ENCODE measurements at regions not wholly inside any gene's neighbourhood (a gene's known extent, or its start where the extent isn't known, plus 50 kb on each side); places are given as distances from the start of the nearest gene placed in this dataset.

DNA sequence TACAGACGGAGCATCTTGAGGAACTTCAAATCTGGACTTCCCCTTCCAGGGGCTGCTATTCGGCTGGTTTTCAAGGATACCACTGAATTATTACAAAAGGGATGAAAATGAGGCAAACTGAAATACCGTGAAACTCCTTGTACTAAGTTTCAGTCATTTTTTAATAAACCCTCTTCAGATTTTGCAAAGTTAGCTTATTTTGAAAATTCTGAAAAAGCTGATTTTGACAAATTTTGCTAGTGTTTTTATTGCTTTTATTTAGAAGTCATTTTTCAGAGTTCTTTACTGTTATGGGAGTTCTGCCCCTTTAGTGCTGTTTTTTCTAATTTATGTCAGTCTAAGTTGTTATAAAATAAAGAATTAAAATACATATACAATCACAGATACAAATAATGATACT is 390.4 kb upstream of the VRK2 start:
- Histone ChIP-seq H3K4me1 (ENCODE audit: control insufficient read depth in 2 of 2, insufficient read depth in 2 of 2, low read length in 2 of 2) (no peaks in the 10 kb centered on the region), H3K9me3 (ENCODE audit: control insufficient read depth in 2 of 3, low read length in 3 of 3) (no peaks in the 10 kb centered on the region), H3K27me3 (ENCODE audit: control insufficient read depth in 2 of 2, insufficient read depth in 2 of 2, low read length in 2 of 2) (no peaks in the 10 kb centered on the region), H3K4me3 (ENCODE audit: low read length) (no peak overlapping the region), H3K36me3 (ENCODE audit: control insufficient read depth in 2 of 3, insufficient read depth in 3 of 3, low read length in 3 of 3) (no peaks in the 10 kb centered on the region), H3K27ac (ENCODE audit: low read depth, low read length) (no peak overlapping the region)
- intact Hi-C loops (cut with micrococcal nuclease): no loop called here
- Mint-ChIP-seq H3K27ac (no peak overlapping the region), H3K27me3 (no peaks in the 10 kb centered on the region), H3K4me1 (no peaks in the 10 kb centered on the region), H3K36me3 (peaks cover 0 to 4% (median 0%) of the 10 kb centered on the region in 5 donors), H3K4me3 (no peak overlapping the region), H3K9me3 (peaks cover 3 to 30% (median 9%) of the 10 kb centered on the region in 11 donors)
- DNase-seq (no peak), ATAC-seq (no peak)
- ChIA-PET CTCF (no interaction called here), POLR2A (no interaction called here)

DNA sequence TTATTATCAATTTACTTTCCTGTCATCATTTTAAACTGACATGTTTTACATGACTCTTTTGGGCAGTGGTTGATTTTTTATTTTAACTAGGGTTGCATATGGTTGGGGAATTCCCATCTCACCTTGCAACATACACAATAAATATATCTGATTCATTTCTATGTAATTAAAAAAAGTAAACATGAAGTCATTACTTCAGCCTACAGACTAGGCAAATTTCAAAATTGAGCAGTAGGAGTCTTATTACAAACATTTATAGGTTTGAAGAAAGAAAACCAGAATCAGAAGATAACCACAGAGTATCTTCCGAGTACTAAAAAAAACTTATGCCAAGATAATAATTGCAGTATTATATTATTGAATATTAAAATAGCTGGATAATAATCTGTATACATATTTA is 377.0 kb upstream of the VRK2 start:
- CTCF ChIA-PET: no interaction called here
- no peaks in the 10 kb centered on the region for H3K36me3 Mint-ChIP-seq
- Histone ChIP-seq H3K27me3 (ENCODE audit: control insufficient read depth in 2 of 2, insufficient read depth in 2 of 2, low read length in 2 of 2) (no peaks in the 10 kb centered on the region), H3K9me3 (ENCODE audit: control insufficient read depth in 2 of 3, low read length in 3 of 3) (no peaks in the 10 kb centered on the region), H3K4me3 (ENCODE audit: low read length) (no peak overlapping the region), H3K4me1 (ENCODE audit: control insufficient read depth in 2 of 2, insufficient read depth in 2 of 2, low read length in 2 of 2) (no peaks in the 10 kb centered on the region), H3K27ac (ENCODE audit: low read depth, low read length) (no peak overlapping the region), H3K36me3 (ENCODE audit: control insufficient read depth in 2 of 3, insufficient read depth in 3 of 3, low read length in 3 of 3) (no peaks in the 10 kb centered on the region)
- H3K27ac Mint-ChIP-seq: no peak overlapping the region
- DNase-seq: no peak
- no peak overlapping the region for H3K4me3 Mint-ChIP-seq
- peaks cover 0 to 5% (median 0%) of the 10 kb centered on the region in 11 donors for H3K9me3 Mint-ChIP-seq
- intact Hi-C loops (cut with micrococcal nuclease): no loop called here
- ATAC-seq: no peak
- H3K4me1 Mint-ChIP-seq: no peaks in the 10 kb centered on the region
- POLR2A ChIA-PET: no interaction called here
- no peaks in the 10 kb centered on the region for H3K27me3 Mint-ChIP-seq

DNA sequence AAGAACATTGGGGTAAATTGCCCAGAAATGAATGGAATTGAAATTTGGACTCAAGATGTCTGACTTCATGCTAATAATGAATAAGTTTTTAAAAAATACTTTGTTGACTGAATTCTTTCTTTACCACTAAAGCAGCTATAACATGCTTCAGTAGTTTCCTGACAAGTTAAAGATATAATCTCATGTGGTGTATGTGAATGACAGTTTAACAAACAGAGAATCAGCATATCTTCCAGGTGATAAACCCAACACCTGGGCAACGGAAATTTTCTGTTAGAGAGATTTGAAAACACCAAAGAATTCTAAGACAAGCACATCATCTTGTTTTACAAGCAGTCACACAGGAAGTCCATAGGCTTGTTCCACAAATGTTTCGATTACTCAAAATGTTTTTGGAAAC is 372.6 kb upstream of the VRK2 start:
- no peaks in the 10 kb centered on the region for H3K9me3 ChIP-seq (ENCODE audit: control insufficient read depth in 2 of 3, low read length in 3 of 3)
- no peaks in the 10 kb centered on the region for H3K4me1 ChIP-seq (ENCODE audit: control insufficient read depth in 2 of 2, insufficient read depth in 2 of 2, low read length in 2 of 2)
- H3K4me3 Mint-ChIP-seq: no peak overlapping the region
- H3K27ac Mint-ChIP-seq: no peak overlapping the region
- intact Hi-C loops (cut with micrococcal nuclease): no loop called here
- H3K9me3 Mint-ChIP-seq: peaks cover 0 to 1% (median 0%) of the 10 kb centered on the region in 11 donors
- H3K36me3 ChIP-seq (ENCODE audit: control insufficient read depth in 2 of 3, insufficient read depth in 3 of 3, low read length in 3 of 3): no peaks in the 10 kb centered on the region
- no peaks in the 10 kb centered on the region for H3K36me3 Mint-ChIP-seq
- DNase-seq: no peak
- peaks cover 0 to 3% of the 10 kb centered on the region in 2 donors for H3K27me3 ChIP-seq (ENCODE audit: control insufficient read depth in 2 of 2, insufficient read depth in 2 of 2, low read length in 2 of 2)
- no peaks in the 10 kb centered on the region for H3K27me3 Mint-ChIP-seq
- POLR2A ChIA-PET: no interaction called here
- CTCF ChIA-PET: no interaction called here
- no peak for ATAC-seq
- no peaks in the 10 kb centered on the region for H3K4me1 Mint-ChIP-seq
- H3K27ac ChIP-seq (ENCODE audit: low read depth, low read length): no peak overlapping the region
- H3K4me3 ChIP-seq (ENCODE audit: low read length): no peak overlapping the region

DNA sequence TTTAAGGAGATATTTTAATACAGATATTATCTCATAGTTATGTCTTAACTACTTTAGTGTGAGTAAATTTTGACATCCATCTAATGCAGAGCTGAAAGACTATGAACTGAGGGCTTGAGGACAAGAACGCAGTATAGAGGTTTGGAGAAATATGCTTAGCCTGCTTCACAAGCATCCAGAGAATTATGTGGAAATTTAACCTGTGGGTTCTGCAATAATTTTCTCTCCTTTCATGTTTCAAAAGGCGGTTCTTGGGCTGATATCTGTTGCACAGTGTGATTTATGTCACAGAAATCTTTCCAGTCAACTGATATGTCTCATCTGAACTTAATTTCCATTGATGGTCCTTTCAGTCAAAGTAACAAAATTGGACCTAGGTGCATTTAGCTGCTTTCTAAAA is 371.9 kb upstream of the VRK2 start:
- Histone ChIP-seq H3K4me1 (ENCODE audit: control insufficient read depth in 2 of 2, insufficient read depth in 2 of 2, low read length in 2 of 2) (no peaks in the 10 kb centered on the region), H3K9me3 (ENCODE audit: control insufficient read depth in 2 of 3, low read length in 3 of 3) (no peaks in the 10 kb centered on the region), H3K36me3 (ENCODE audit: control insufficient read depth in 2 of 3, insufficient read depth in 3 of 3, low read length in 3 of 3) (no peaks in the 10 kb centered on the region), H3K27ac (ENCODE audit: low read depth, low read length) (no peak overlapping the region), H3K27me3 (ENCODE audit: control insufficient read depth in 2 of 2, insufficient read depth in 2 of 2, low read length in 2 of 2) (peaks cover 0 to 3% of the 10 kb centered on the region in 2 donors), H3K4me3 (ENCODE audit: low read length) (no peak overlapping the region)
- H3K9me3 Mint-ChIP-seq: peaks cover 0 to 1% (median 0%) of the 10 kb centered on the region in 11 donors
- ChIA-PET POLR2A (no interaction called here), CTCF (no interaction called here)
- intact Hi-C loops (cut with micrococcal nuclease): no loop called here
- H3K4me3 Mint-ChIP-seq: no peak overlapping the region
- no peak for ATAC-seq
- DNase-seq: no peak
- no peaks in the 10 kb centered on the region for H3K36me3 Mint-ChIP-seq
- no peaks in the 10 kb centered on the region for H3K4me1 Mint-ChIP-seq
- H3K27me3 Mint-ChIP-seq: no peaks in the 10 kb centered on the region
- H3K27ac Mint-ChIP-seq: no peak overlapping the region

DNA sequence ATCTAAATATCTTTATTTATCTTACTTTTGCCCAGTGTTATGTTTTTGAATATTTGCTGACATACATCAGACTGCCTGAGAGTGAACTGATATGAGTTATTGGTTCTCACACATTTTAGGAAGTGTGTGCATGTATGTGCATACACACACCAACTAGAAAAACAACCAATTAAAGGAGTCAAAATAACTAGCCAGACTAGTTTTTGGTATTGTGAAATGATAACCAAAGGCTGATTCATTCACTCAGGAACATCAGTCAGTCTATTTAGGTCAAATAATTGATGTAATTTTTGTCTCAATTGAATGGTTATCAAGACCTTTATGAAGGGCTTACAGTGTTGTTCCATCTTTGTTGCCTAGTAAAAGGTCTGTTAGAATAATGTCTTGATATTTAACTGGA is 369.3 kb upstream of the VRK2 start:
- Mint-ChIP-seq H3K36me3 (no peaks in the 10 kb centered on the region), H3K27ac (no peak overlapping the region), H3K4me1 (no peaks in the 10 kb centered on the region), H3K4me3 (no peak overlapping the region), H3K27me3 (no peaks in the 10 kb centered on the region), H3K9me3 (peaks cover 0 to 1% (median 0%) of the 10 kb centered on the region in 11 donors)
- Histone ChIP-seq H3K27me3 (ENCODE audit: control insufficient read depth in 2 of 2, insufficient read depth in 2 of 2, low read length in 2 of 2) (peaks cover 0 to 3% of the 10 kb centered on the region in 2 donors), H3K4me3 (ENCODE audit: low read length) (no peak overlapping the region), H3K27ac (ENCODE audit: low read depth, low read length) (no peak overlapping the region), H3K4me1 (ENCODE audit: control insufficient read depth in 2 of 2, insufficient read depth in 2 of 2, low read length in 2 of 2) (no peaks in the 10 kb centered on the region), H3K9me3 (ENCODE audit: control insufficient read depth in 2 of 3, low read length in 3 of 3) (no peaks in the 10 kb centered on the region), H3K36me3 (ENCODE audit: control insufficient read depth in 2 of 3, insufficient read depth in 3 of 3, low read length in 3 of 3) (no peaks in the 10 kb centered on the region)
- ChIA-PET CTCF (no interaction called here), POLR2A (no interaction called here)
- DNase-seq (no peak), ATAC-seq (no peak)
- intact Hi-C loops (cut with micrococcal nuclease): no loop called here

DNA sequence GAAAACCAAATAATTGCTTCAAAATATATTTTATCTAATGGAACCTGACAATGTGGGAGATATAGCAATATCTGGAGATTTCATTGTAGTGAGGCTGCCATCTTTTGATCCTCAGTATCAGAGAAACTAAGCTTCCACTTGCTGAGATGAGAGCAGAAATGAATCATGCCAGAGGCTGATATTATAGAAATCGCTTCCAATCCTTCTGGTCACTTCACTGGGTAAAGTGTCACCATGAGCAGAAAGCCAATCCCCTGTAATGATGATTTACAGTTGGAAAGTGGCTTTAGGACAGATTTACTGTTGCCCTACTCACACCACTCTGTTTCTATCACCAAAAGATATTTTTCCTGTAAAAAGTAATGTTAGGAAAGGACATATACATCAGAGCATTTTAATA is 365.0 kb upstream of the VRK2 start:
- Histone ChIP-seq H3K9me3 (ENCODE audit: control insufficient read depth in 2 of 3, low read length in 3 of 3) (no peaks in the 10 kb centered on the region), H3K36me3 (ENCODE audit: control insufficient read depth in 2 of 3, insufficient read depth in 3 of 3, low read length in 3 of 3) (no peaks in the 10 kb centered on the region), H3K27ac (ENCODE audit: low read depth, low read length) (no peak overlapping the region), H3K27me3 (ENCODE audit: control insufficient read depth in 2 of 2, insufficient read depth in 2 of 2, low read length in 2 of 2) (peaks cover 0 to 6% of the 10 kb centered on the region in 2 donors), H3K4me1 (ENCODE audit: control insufficient read depth in 2 of 2, insufficient read depth in 2 of 2, low read length in 2 of 2) (no peaks in the 10 kb centered on the region), H3K4me3 (ENCODE audit: low read length) (no peak overlapping the region)
- peaks cover 0 to 9% (median 4%) of the 10 kb centered on the region in 11 donors for H3K9me3 Mint-ChIP-seq
- no peaks in the 10 kb centered on the region for H3K27me3 Mint-ChIP-seq
- H3K27ac Mint-ChIP-seq: no peak overlapping the region
- ATAC-seq (no peak), DNase-seq (no peak)
- ChIA-PET CTCF (no interaction called here), POLR2A (interaction anchor here (0.6 kb wide), 1 partner anchor 29 kb away, joined by 6 read pairs; no protein-coding TSS in a partner anchor)
- intact Hi-C loops (cut with micrococcal nuclease): no loop called here
- no peak overlapping the region for H3K4me3 Mint-ChIP-seq
- no peaks in the 10 kb centered on the region for H3K4me1 Mint-ChIP-seq
- peaks cover 0 to 3% (median 0%) of the 10 kb centered on the region in 5 donors for H3K36me3 Mint-ChIP-seq

DNA sequence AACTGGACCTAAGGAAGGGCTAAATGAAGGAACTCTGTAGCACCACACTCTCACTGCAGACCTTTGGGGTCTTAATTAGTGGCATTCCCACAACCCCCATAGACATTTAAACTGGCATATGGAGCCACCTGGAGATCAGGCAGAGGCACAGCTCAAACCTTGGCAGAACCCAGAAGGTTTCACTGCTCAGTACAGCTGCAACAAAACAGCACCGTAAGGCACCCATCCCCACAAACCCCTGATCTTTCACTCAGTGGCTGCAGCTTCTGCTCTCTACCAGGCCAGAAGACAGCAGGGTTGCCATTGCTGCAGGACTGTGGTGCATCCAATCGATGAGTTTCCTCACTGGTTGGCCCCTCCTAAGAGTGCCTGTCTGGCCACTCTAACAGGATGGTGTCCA is 361.6 kb upstream of the VRK2 start:
- peaks cover 0 to 3% (median 0%) of the 10 kb centered on the region in 5 donors for H3K36me3 Mint-ChIP-seq
- intact Hi-C loops (cut with micrococcal nuclease): no loop called here
- ChIA-PET CTCF (no interaction called here), POLR2A (no interaction called here)
- H3K4me3 Mint-ChIP-seq: no peak overlapping the region
- Histone ChIP-seq H3K4me1 (ENCODE audit: control insufficient read depth in 2 of 2, insufficient read depth in 2 of 2, low read length in 2 of 2) (no peaks in the 10 kb centered on the region), H3K27ac (ENCODE audit: low read depth, low read length) (no peak overlapping the region), H3K27me3 (ENCODE audit: control insufficient read depth in 2 of 2, insufficient read depth in 2 of 2, low read length in 2 of 2) (peaks cover 0 to 3% of the 10 kb centered on the region in 2 donors), H3K36me3 (ENCODE audit: control insufficient read depth in 2 of 3, insufficient read depth in 3 of 3, low read length in 3 of 3) (no peaks in the 10 kb centered on the region), H3K9me3 (ENCODE audit: control insufficient read depth in 2 of 3, low read length in 3 of 3) (no peaks in the 10 kb centered on the region), H3K4me3 (ENCODE audit: low read length) (no peak overlapping the region)
- no peak for ATAC-seq
- H3K4me1 Mint-ChIP-seq: no peaks in the 10 kb centered on the region
- H3K27me3 Mint-ChIP-seq: no peaks in the 10 kb centered on the region
- H3K9me3 Mint-ChIP-seq: peaks cover 0 to 40% (median 17%) of the 10 kb centered on the region in 11 donors
- no peak for DNase-seq
- no peak overlapping the region for H3K27ac Mint-ChIP-seq

Measured in naive thymus-derived CD4-positive, alpha-beta T cell (primary cell).